ENCODE measurements at regions not wholly inside any gene's neighbourhood (a gene's known extent, or its start where the extent isn't known, plus 50 kb on each side); places are given as distances from the start of the nearest gene placed in this dataset.

GRCh38 chr5:152306386-152306785, 98.7 kb downstream of the NMUR2 start:
- TF ChIP-seq CTCF (IDR thresholded peaks at IDR 0.05) (no peak), EZH2 (IDR thresholded peaks at IDR 0.05) (no peak)
